ENCODE measurements at regions not wholly inside any gene's neighbourhood (a gene's known extent, or its start where the extent isn't known, plus 50 kb on each side); places are given as distances from the start of the nearest gene placed in this dataset.

GRCh38 chr2:151180123-151180522 is 81.5 kb downstream of the RBM43 start (continued):
- TF ChIP-seq ZNF462 (CRISPR knock-in tag; IDR thresholded peaks at IDR 0.05) = no peak
- no peak for TF ChIP-seq CTCF (conservative IDR thresholded peaks at IDR 0.05; ENCODE audit: low read depth in 2 of 2)
- no peak for TF ChIP-seq STAT1 (IDR thresholded peaks at IDR 0.05; ENCODE audit: unreplicated experiment)

GRCh38 chr2:151178207-151178606 is 83.5 kb downstream of the RBM43 start:
- Mint-ChIP-seq H3K4me1 (peaks cover 35% of the 10 kb centered on the region), H3K27ac (peak overlapping the region; percentile 45)
- 0 out of 2 replicates have a peak overlapping the region, but pooled peaks have one; percentile 5 for H3K4me2 ChIP-seq

More at GRCh38 chr2:151178207-151178606, 83.5 kb downstream of the RBM43 start:
- Histone ChIP-seq H4K20me1 (replicated peaks; ENCODE audit: insufficient read depth) (no peaks in the 10 kb centered on the region), H3K9me2 (ENCODE audit: insufficient read depth) (peaks cover 4% of the 10 kb centered on the region; the same call in 1 of the 2 replicates), H3K79me2 (replicated peaks; ENCODE audit: insufficient read depth) (no peaks in the 10 kb centered on the region), H3K4me3 (no peak overlapping the region), H3F3A (replicated peaks; ENCODE audit: low read depth) (peaks cover 4% of the 10 kb centered on the region; the same call in 1 of the 2 replicates), H3K36me3 (ENCODE audit: insufficient read depth) (no peaks in the 10 kb centered on the region), H2AFZ (no peak overlapping the region), H3K4me1 (ENCODE audit: insufficient read depth) (peaks cover 44% of the 10 kb centered on the region), H3K27me3 (ENCODE audit: insufficient read depth) (no peaks in the 10 kb centered on the region), H3K27ac (ENCODE audit: low read depth) (peak overlapping the region; percentile 29; the same call in 1 of the 2 replicates)
- no peak for TF ChIP-seq EZH2phosphoT487 (IDR thresholded peaks at IDR 0.05; ENCODE audit: unreplicated experiment)
- TF ChIP-seq NANOG (IDR thresholded peaks at IDR 0.05; ENCODE audit: borderline replicate concordance) = peak; percentile 68
- no peaks in the 10 kb centered on the region for H3K9me3 Mint-ChIP-seq
- ATAC-seq (no peak), DNase-seq (ENCODE audit: low spot score) (peak; percentile 9)
- H3K27me3 Mint-ChIP-seq (ENCODE audit: insufficient read depth, low read depth, poor library complexity) = no peaks in the 10 kb centered on the region
- no peaks in the 10 kb centered on the region for H3K36me3 Mint-ChIP-seq (ENCODE audit: low read depth)
- no peak overlapping the region for H3K4me3 Mint-ChIP-seq

Data from GM23338 (cell line).